Left ventricle myocardium inferior (tissue), 1 donor: ENCODE measurements at regions not wholly inside any gene's neighbourhood (a gene's known extent, or its start where the extent isn't known, plus 50 kb on each side); places are given as distances from the start of the nearest gene placed in this dataset.

Experiments used
- DNase-seq: peaks from one replicate; pipeline ENCODE4 v3.0.0-alpha.2; 2020
- H3K27ac ChIP-seq: fragments of 200-600 bp; replicated peaks from 2 replicates; pipeline ENCODE4 v1.8.0; 2021
- H3K27me3 ChIP-seq: fragments of 200-600 bp; 2 replicates; pipeline ENCODE4 v1.8.0; 2021; ENCODE audit warnings: low read depth
- H3K36me3 ChIP-seq: fragments of 200-600 bp; 2 replicates; pipeline ENCODE4 v1.8.0; 2021
- H3K4me1 ChIP-seq: fragments of 200-600 bp; 2 replicates; pipeline ENCODE4 v1.8.0; 2021
- H3K4me3 ChIP-seq: fragments of 200-600 bp; 2 replicates; pipeline ENCODE4 v1.8.0; 2021; ENCODE audit warnings: mild to moderate bottlenecking, moderate library complexity
- H3K9me3 ChIP-seq: fragments of 200-600 bp; replicated peaks from 2 replicates; pipeline ENCODE4 v1.8.0; 2021
- intact Hi-C: fragments of 100-400 bp; cut with micrococcal nuclease; formaldehyde crosslinking; loops from one replicate; pipeline ENCODE4 v1.11.0; 2022
- TF ChIP-seq, protein P1 (sequence below): fragments of 200-600 bp; IDR thresholded peaks from 2 replicates; pipeline ENCODE4 v1.8.0; 2021; ENCODE audit warnings: antibody characterized with exemption, mild to moderate bottlenecking, borderline replicate concordance
- donor health status: DM: no; HTN: yes; CAD: no; lungs with severe emphysema.

GRCh38 chr2:78870343-78870967, 155.0 kb upstream of the REG3G start:
- no peak overlapping the region for H3K27ac ChIP-seq
- TF ChIP-seq, protein P1, sequence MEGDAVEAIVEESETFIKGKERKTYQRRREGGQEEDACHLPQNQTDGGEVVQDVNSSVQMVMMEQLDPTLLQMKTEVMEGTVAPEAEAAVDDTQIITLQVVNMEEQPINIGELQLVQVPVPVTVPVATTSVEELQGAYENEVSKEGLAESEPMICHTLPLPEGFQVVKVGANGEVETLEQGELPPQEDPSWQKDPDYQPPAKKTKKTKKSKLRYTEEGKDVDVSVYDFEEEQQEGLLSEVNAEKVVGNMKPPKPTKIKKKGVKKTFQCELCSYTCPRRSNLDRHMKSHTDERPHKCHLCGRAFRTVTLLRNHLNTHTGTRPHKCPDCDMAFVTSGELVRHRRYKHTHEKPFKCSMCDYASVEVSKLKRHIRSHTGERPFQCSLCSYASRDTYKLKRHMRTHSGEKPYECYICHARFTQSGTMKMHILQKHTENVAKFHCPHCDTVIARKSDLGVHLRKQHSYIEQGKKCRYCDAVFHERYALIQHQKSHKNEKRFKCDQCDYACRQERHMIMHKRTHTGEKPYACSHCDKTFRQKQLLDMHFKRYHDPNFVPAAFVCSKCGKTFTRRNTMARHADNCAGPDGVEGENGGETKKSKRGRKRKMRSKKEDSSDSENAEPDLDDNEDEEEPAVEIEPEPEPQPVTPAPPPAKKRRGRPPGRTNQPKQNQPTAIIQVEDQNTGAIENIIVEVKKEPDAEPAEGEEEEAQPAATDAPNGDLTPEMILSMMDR: no peak
- H3K27me3 ChIP-seq: no peaks in the 10 kb centered on the region
- H3K4me3 ChIP-seq: no peak overlapping the region
- no peaks in the 10 kb centered on the region for H3K9me3 ChIP-seq
- intact Hi-C loops: no loop called here
- H3K4me1 ChIP-seq: no peaks in the 10 kb centered on the region
- no peak for DNase-seq
- no peaks in the 10 kb centered on the region for H3K36me3 ChIP-seq

GRCh38 chr2:78873526-78873925, 152.0 kb upstream of the REG3G start:
- intact Hi-C loops: no loop called here
- Histone ChIP-seq H3K27ac (no peak overlapping the region), H3K36me3 (no peaks in the 10 kb centered on the region), H3K4me3 (no peak overlapping the region), H3K9me3 (no peaks in the 10 kb centered on the region), H3K27me3 (no peaks in the 10 kb centered on the region), H3K4me1 (no peaks in the 10 kb centered on the region)
- no peak for DNase-seq
- TF ChIP-seq, protein P1: no peak

DNA sequence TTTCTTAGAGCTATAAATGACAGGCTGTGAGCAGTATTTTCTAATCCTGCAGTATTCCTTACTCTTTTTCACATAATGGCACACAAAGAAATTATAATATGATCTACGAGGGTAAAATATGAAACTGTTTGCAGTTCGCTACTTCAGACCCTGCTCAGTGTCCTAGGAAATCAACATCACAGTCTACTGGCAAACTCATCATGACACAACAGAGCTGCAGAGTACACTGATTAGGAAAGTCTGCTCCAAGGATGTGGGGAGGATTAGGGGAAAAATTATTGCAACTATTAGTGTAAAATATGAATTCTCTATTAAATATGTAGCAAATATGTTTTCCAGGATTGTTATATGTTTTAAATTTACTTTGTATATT, 149.2 kb upstream of the REG3G start:
- H3K27ac ChIP-seq: no peak overlapping the region
- no peaks in the 10 kb centered on the region for H3K27me3 ChIP-seq
- no peaks in the 10 kb centered on the region for H3K4me1 ChIP-seq
- no peaks in the 10 kb centered on the region for H3K36me3 ChIP-seq
- intact Hi-C loops: no loop called here
- no peak for DNase-seq
- TF ChIP-seq, protein P1: no peak
- H3K9me3 ChIP-seq: no peaks in the 10 kb centered on the region
- H3K4me3 ChIP-seq: no peak overlapping the region

- H3K4me3 ChIP-seq: no peak overlapping the region
- TF ChIP-seq, protein P1: no peak
- H3K36me3 ChIP-seq: no peaks in the 10 kb centered on the region
- DNase-seq: no peak
- H3K4me1 ChIP-seq: no peaks in the 10 kb centered on the region
- H3K27me3 ChIP-seq: no peaks in the 10 kb centered on the region
- H3K27ac ChIP-seq: no peak overlapping the region
- H3K9me3 ChIP-seq: no peaks in the 10 kb centered on the region
- intact Hi-C loops: no loop called here
Measured at GRCh38 chr2:78887446-78887845, 138.1 kb upstream of the REG3G start.

- no peaks in the 10 kb centered on the region for H3K4me1 ChIP-seq
Measured at GRCh38 chr2:78890935-78891334, 134.6 kb upstream of the REG3G start.

More at GRCh38 chr2:78890935-78891334, 134.6 kb upstream of the REG3G start:
- H3K4me3 ChIP-seq: no peak overlapping the region
- H3K36me3 ChIP-seq: no peaks in the 10 kb centered on the region
- DNase-seq: no peak
- intact Hi-C loops: no loop called here
- H3K27ac ChIP-seq: no peak overlapping the region
- H3K27me3 ChIP-seq: no peaks in the 10 kb centered on the region
- TF ChIP-seq, protein P1: no peak
- no peaks in the 10 kb centered on the region for H3K9me3 ChIP-seq
